GM10248 (cell line): ENCODE measurements at regions not wholly inside any gene's neighbourhood (a gene's known extent, or its start where the extent isn't known, plus 50 kb on each side); places are given as distances from the start of the nearest gene placed in this dataset.

ENCODE experiments used
- CTCF ChIA-PET: fragments of 300-600 bp; sonication (Branson Sonifier 250); formaldehyde crosslinking; extraction: SDS; loops from one replicate; lab custom pipeline; 2021; ENCODE audit warnings: antibody characterized with exemption; lab: Yijun Ruan, JAX
- POLR2A ChIA-PET: fragments of 350-650 bp; sonication (Branson Sonifier 250); formaldehyde crosslinking; extraction: SDS; loops from one replicate; lab custom pipeline; 2020; ENCODE audit warnings: antibody characterized with exemption; lab: Yijun Ruan, JAX
- DNase-seq: peaks from one replicate; pipeline ENCODE4 v3.0.0; 2012; ENCODE audit errors: extremely low spot score
- TF ChIP-seq, protein P1 (sequence below): IDR thresholded peaks from 2 replicates; pipeline ENCODE4 v1.5.1; 2012; ENCODE audit warnings: mild to moderate bottlenecking, low read depth; ENCODE audit errors: extremely low read depth, missing control alignments, control extremely low read depth

DNA sequence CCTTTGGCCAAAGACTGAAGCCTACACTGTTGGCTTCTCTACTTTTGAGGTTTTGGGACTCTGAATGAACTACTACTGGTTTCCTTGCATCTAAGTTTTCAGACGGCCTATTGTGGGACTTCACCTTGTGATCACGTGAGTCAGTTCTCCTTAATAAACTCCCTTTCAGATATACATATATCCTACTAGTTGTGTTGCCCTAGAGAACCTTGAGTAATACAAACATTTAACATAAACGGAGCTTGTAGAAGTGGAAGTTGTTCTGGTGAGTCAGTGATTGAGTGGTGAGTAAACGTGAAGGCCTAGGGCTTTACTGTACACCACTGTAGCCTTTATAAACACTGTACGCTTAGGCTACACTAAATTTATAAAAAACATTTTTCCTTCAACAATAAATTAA lies 107.2 kb upstream of the CDH2 start:
- ChIA-PET POLR2A (no interaction called here), CTCF (no interaction called here)
- TF ChIP-seq, protein P1, sequence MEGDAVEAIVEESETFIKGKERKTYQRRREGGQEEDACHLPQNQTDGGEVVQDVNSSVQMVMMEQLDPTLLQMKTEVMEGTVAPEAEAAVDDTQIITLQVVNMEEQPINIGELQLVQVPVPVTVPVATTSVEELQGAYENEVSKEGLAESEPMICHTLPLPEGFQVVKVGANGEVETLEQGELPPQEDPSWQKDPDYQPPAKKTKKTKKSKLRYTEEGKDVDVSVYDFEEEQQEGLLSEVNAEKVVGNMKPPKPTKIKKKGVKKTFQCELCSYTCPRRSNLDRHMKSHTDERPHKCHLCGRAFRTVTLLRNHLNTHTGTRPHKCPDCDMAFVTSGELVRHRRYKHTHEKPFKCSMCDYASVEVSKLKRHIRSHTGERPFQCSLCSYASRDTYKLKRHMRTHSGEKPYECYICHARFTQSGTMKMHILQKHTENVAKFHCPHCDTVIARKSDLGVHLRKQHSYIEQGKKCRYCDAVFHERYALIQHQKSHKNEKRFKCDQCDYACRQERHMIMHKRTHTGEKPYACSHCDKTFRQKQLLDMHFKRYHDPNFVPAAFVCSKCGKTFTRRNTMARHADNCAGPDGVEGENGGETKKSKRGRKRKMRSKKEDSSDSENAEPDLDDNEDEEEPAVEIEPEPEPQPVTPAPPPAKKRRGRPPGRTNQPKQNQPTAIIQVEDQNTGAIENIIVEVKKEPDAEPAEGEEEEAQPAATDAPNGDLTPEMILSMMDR = no peak
- DNase-seq = no peak

DNA sequence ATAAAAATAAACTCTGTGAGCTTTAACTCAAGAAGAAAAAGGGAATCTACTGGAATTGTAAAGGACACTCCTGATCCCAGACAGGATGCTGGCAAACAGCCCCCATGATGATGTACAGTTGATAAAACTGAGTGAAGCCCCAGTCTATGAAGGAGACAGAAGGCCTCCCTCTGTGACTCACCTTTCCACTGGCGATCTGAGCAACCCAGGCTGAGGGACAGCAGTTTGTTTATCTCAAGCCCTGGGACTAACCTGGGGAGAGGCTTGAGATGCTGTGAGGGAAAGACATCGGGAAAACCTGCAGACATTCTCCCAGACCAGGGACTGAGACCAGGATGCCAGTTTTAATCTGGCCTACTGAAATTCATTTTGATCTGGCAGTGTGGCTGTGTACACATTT lies 104.5 kb upstream of the CDH2 start:
- no peak for DNase-seq
- CTCF ChIA-PET = no interaction called here
- POLR2A ChIA-PET = no interaction called here
- TF ChIP-seq, protein P1 = no peak

DNA sequence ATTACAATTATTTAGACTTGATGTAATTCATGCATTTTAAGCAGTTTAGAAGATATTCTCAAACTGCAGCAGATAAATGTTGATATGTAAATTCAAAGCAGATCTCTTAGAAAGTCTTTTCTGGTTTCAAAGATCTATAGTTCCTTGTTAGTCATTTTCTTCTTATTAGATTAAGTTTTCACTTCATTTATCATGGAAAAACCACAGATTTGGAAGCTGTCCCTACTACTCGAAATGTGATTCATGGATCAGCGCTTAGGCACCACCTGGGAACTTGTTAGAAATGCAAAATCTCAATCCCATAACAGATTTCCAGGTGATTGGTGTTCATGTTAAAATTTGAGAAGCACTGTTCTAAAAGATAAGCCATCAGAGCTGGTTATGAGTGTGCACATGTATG lies 92.8 kb upstream of the CDH2 start:
- CTCF ChIA-PET = no interaction called here
- TF ChIP-seq, protein P1 = no peak
- no peak for DNase-seq
- POLR2A ChIA-PET = no interaction called here

DNA sequence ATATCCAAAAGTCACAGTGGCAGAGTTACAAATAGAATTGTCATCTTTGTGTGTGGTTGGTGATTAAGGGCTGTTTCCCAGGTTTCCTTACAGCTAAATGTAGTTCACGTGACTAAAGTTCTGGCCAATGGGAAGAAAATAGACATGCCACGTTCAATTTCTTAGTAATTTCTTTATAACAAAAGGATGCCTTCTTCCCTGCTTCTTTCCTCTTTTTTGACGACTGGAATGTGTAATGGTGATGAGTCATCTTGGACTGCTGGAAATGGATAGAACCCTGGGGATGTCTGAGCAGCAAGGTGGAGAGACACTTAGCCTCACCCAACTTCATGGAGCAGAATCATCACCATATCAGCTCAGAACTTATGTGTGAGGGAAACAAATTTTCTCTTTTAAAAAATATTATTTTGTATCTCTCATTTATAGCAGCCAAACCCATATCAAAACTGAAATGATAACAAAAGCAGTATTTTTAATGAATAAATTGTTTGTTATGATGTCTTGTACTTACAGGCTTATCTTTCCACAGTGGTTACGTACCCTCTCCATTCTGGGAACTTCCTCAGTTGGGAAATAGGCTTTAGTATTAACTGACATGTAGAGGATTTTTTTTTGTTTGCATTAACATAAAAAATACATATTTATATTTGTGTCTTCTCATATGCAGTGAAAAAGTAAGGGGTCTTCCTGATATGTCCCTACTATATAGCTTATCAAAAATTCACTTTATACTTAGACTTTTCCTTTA lies 91.1 kb upstream of the CDH2 start:
- TF ChIP-seq, protein P1 = no peak
- CTCF ChIA-PET = no interaction called here
- DNase-seq = no peak
- POLR2A ChIA-PET = no interaction called here

DNA sequence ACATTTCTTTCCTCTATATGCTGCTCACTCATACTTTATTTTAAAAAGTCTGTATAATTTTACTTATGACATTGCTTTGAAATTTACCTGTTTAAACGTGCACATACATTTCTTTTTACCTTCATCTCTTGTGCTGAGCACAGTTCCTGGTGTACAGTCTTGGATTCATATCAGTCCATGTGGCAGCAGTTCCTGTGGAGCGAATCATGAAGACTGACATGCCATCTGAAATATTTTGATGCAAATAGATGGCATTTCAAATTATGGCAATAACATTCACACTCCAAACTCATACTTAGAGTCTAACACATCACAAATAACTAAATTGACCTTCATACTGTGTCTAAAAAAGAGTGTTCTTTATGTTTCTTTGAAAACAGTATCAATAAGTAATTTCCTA lies 90.3 kb upstream of the CDH2 start:
- DNase-seq = no peak
- TF ChIP-seq, protein P1 = no peak
- ChIA-PET CTCF (no interaction called here), POLR2A (no interaction called here)

DNA sequence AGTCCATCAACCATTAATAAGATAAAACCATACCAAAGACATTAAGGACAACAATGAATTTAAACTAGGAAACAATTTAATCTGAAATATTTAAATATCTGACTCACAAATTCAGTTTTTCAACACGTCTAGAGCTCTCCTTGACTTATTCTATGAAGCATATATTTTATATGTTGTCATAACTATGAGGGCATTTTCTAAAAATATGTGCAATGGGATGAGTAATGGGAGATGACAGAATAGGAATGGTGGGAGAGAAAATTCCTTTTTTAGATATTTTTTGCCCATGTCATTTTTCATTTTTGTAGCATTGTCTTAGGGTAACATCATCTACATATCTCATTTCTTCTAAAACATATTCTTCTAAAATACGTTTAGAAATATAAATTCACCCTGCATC lies 79.2 kb upstream of the CDH2 start:
- ChIA-PET POLR2A (no interaction called here), CTCF (no interaction called here)
- TF ChIP-seq, protein P1 = no peak
- no peak for DNase-seq
